HG03066 (cell line): ENCODE measurements at regions not wholly inside any gene's neighbourhood (a gene's known extent, or its start where the extent isn't known, plus 50 kb on each side); places are given as distances from the start of the nearest gene placed in this dataset.
"Not testable (repeated sequence)": the region's sequence is repeated elsewhere in the genome, so short reads cannot be mapped to it uniquely, and the experiment has no call there.

Experiments used
- ATAC-seq: cut with Tn5 transposase; IDR thresholded peaks from one replicate; pipeline ENCODE4 v1.9.1; 2021; ENCODE audit warnings: low read depth; ENCODE audit not compliant: unreplicated experiment

- no peak for ATAC-seq
These were observed 54.4 kb upstream of the CPHXL start for GRCh38 chr16:75780669-75781068.

- no peak for ATAC-seq
These were observed 55.5 kb upstream of the CPHXL start for GRCh38 chr16:75781683-75782343.

GRCh38 chr16:75787440-75787839, 61.1 kb upstream of the CPHXL start:
- ATAC-seq = peak; percentile 68

- peak; percentile 60 for ATAC-seq
These were observed 62.9 kb upstream of the CPHXL start for GRCh38 chr16:75789237-75789636.

- no peak for ATAC-seq
These were observed 66.6 kb upstream of the CPHXL start for GRCh38 chr16:75792771-75793492.

- no peak for ATAC-seq
These were observed 67.4 kb upstream of the CPHXL start for GRCh38 chr16:75793641-75794040.

GRCh38 chr16:75794426-75794825, 68.1 kb upstream of the CPHXL start:
- no peak for ATAC-seq

GRCh38 chr16:75798714-75799113, 72.4 kb upstream of the CPHXL start:
- no peak for ATAC-seq

GRCh38 chr16:75801307-75801706, 75.0 kb upstream of the CPHXL start:
- no peak for ATAC-seq

GRCh38 chr16:75803753-75804152, 77.5 kb upstream of the CPHXL start:
- ATAC-seq = no peak

- no peak for ATAC-seq
These were observed 78.1 kb upstream of the CPHXL start for GRCh38 chr16:75804368-75804767.

- no peak for ATAC-seq
These were observed 79.7 kb upstream of the CPHXL start for GRCh38 chr16:75805946-75806345.

- ATAC-seq = no peak
These were observed 80.2 kb upstream of the CPHXL start for GRCh38 chr16:75806487-75806886.

GRCh38 chr16:75810342-75810741, 84.1 kb upstream of the CPHXL start:
- ATAC-seq = no peak

GRCh38 chr16:75811020-75811634, 84.8 kb upstream of the CPHXL start:
- ATAC-seq = no peak

GRCh38 chr16:75818491-75818890, 92.2 kb upstream of the CPHXL start:
- ATAC-seq = no peak

GRCh38 chr16:75820672-75821071, 94.4 kb upstream of the CPHXL start:
- no peak for ATAC-seq

- no peak for ATAC-seq
These were observed 94.8 kb upstream of the CPHXL start for GRCh38 chr16:75821117-75821516.

GRCh38 chr16:75825750-75826149, 99.5 kb upstream of the CPHXL start:
- ATAC-seq = not testable (repeated sequence)

- not testable (repeated sequence) for ATAC-seq
These were observed 101.2 kb upstream of the CPHXL start for GRCh38 chr16:75827372-75828038.

GRCh38 chr16:75833385-75833784, 107.1 kb upstream of the CPHXL start:
- ATAC-seq = not testable (repeated sequence)
